Neural progenitor cell (in vitro differentiated cells): ENCODE measurements at regions not wholly inside any gene's neighbourhood (a gene's known extent, or its start where the extent isn't known, plus 50 kb on each side); places are given as distances from the start of the nearest gene placed in this dataset.
"Not testable (repeated sequence)": the region's sequence is repeated elsewhere in the genome, so short reads cannot be mapped to it uniquely, and the experiment has no call there.

Experiments
- DNase-seq: peaks from one replicate; pipeline ENCODE4 v3.0.0-alpha.2; 2016; ENCODE audit warnings: low spot score
- H2AFZ ChIP-seq: fragments of 200-600 bp; sonication (generic); replicated peaks from 2 replicates; pipeline ENCODE4 v1.6.1; 2016; ENCODE audit warnings: antibody characterized with exemption
- H3F3A ChIP-seq: fragments of 200-600 bp; sonication (generic); 2 replicates; pipeline ENCODE4 v1.6.1; 2016; ENCODE audit warnings: antibody characterized with exemption, low read depth
- H3K27ac ChIP-seq: fragments of 200-600 bp; sonication (generic); 2 replicates; pipeline ENCODE4 v1.5.1; 2016; ENCODE audit warnings: mild to moderate bottlenecking
- H3K27me3 ChIP-seq: fragments of 200-600 bp; sonication (generic); 2 replicates; pipeline ENCODE4 v1.6.1; 2016; ENCODE audit warnings: mild to moderate bottlenecking, moderate library complexity
- H3K36me3 ChIP-seq: fragments of 200-600 bp; sonication (generic); 2 replicates; pipeline ENCODE4 v1.5.1; 2016
- H3K4me1 ChIP-seq: fragments of 200-600 bp; sonication (generic); 2 replicates; pipeline ENCODE4 v1.6.1; 2016; ENCODE audit warnings: mixed run types
- H3K4me2 ChIP-seq: fragments of 200-600 bp; sonication (generic); 2 replicates; pipeline ENCODE4 v1.6.1; 2016
- H3K4me3 ChIP-seq: fragments of 200-600 bp; sonication (generic); 2 replicates; pipeline ENCODE4 v1.5.1; 2016
- H3K79me2 ChIP-seq: fragments of 200-600 bp; sonication (generic); 2 replicates; pipeline ENCODE4 v1.6.1; 2016; ENCODE audit warnings: low read depth
- H3K9ac ChIP-seq: fragments of 200-600 bp; sonication (generic); 2 replicates; pipeline ENCODE4 v1.6.1; 2016
- H3K9me3 ChIP-seq: fragments of 200-600 bp; sonication (generic); 2 replicates; pipeline ENCODE4 v1.5.1; 2016; ENCODE audit warnings: low read depth
- H4K20me1 ChIP-seq: fragments of 200-600 bp; sonication (generic); 2 replicates; pipeline ENCODE4 v1.6.1; 2016; ENCODE audit warnings: low read depth
- H3K27ac Mint-ChIP-seq: 3 replicates; pipeline ENCODE4 v1.8.0; 2021; ENCODE audit warnings: mixed read lengths
- H3K27me3 Mint-ChIP-seq: 2 replicates; pipeline ENCODE4 v1.8.0; 2022; ENCODE audit warnings: low read depth, mild to moderate bottlenecking, inconsistent platforms, moderate library complexity, mixed read lengths; ENCODE audit not compliant: insufficient read depth
- H3K36me3 Mint-ChIP-seq: 3 replicates; pipeline ENCODE4 v1.8.0; 2021; ENCODE audit warnings: mixed read lengths
- H3K4me1 Mint-ChIP-seq: 3 replicates; pipeline ENCODE4 v1.8.0; 2021; ENCODE audit warnings: mixed read lengths
- H3K4me3 Mint-ChIP-seq: 3 replicates; pipeline ENCODE4 v1.8.0; 2021; ENCODE audit warnings: mild to moderate bottlenecking, moderate library complexity, mixed read lengths
- H3K9me3 Mint-ChIP-seq: 3 replicates; pipeline ENCODE4 v1.8.0; 2020; ENCODE audit warnings: mixed read lengths
- EZH2 ChIP-seq: fragments of 200-600 bp; sonication (generic); IDR thresholded peaks from 2 replicates; pipeline ENCODE4 v1.6.1; 2017; ENCODE audit warnings: antibody characterized with exemption, mild to moderate bottlenecking, moderate library complexity
- EZH2phosphoT487 ChIP-seq: fragments of 200-600 bp; sonication (generic); IDR thresholded peaks from 2 replicates; pipeline ENCODE4 v1.6.1; 2017; ENCODE audit warnings: antibody characterized with exemption
- TF ChIP-seq, protein P1 (sequence below): fragments of 200-600 bp; sonication (generic); IDR thresholded peaks from 2 replicates; pipeline ENCODE4 v1.5.1; 2017; ENCODE audit warnings: antibody characterized with exemption, mild to moderate bottlenecking

DNA sequence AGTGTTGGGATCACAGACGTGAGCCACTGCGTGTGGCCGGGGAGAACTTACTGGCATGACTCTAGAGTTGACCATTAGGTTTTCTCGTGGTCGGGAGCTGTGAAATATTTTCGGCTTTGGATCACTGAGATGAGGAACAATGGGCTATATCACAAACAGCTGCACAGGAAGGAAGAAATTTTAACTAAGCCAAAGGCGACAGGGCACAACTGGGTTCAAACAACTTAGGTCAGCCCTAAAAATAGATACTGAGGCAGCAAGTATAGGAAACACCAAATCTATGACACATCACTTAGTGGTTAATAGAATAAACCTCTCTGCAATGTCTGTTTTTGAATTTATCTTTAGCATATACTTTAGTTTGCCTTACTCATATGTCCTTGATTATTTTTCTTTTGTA is 162.9 kb downstream of the LRIG3 start:
- no peak overlapping the region for H2AFZ ChIP-seq
- Mint-ChIP-seq H3K4me3 (no peak overlapping the region), H3K9me3 (no peaks in the 10 kb centered on the region), H3K27ac (no peak overlapping the region), H3K36me3 (no peaks in the 10 kb centered on the region), H3K4me1 (peaks cover 20% of the 10 kb centered on the region), H3K27me3 (peaks cover 2% of the 10 kb centered on the region)
- H3K27me3 ChIP-seq = no peaks in the 10 kb centered on the region
- no peak overlapping the region for H3K27ac ChIP-seq
- H3K9ac ChIP-seq = no peak overlapping the region
- H3F3A ChIP-seq = no peaks in the 10 kb centered on the region
- TF ChIP-seq, protein P1, sequence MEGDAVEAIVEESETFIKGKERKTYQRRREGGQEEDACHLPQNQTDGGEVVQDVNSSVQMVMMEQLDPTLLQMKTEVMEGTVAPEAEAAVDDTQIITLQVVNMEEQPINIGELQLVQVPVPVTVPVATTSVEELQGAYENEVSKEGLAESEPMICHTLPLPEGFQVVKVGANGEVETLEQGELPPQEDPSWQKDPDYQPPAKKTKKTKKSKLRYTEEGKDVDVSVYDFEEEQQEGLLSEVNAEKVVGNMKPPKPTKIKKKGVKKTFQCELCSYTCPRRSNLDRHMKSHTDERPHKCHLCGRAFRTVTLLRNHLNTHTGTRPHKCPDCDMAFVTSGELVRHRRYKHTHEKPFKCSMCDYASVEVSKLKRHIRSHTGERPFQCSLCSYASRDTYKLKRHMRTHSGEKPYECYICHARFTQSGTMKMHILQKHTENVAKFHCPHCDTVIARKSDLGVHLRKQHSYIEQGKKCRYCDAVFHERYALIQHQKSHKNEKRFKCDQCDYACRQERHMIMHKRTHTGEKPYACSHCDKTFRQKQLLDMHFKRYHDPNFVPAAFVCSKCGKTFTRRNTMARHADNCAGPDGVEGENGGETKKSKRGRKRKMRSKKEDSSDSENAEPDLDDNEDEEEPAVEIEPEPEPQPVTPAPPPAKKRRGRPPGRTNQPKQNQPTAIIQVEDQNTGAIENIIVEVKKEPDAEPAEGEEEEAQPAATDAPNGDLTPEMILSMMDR = no peak
- TF ChIP-seq EZH2 (no peak), EZH2phosphoT487 (no peak)
- no peaks in the 10 kb centered on the region for H3K79me2 ChIP-seq
- H3K4me3 ChIP-seq = no peak overlapping the region
- H3K4me2 ChIP-seq = no peak overlapping the region
- no peaks in the 10 kb centered on the region for H3K36me3 ChIP-seq
- no peak for DNase-seq
- H4K20me1 ChIP-seq = no peaks in the 10 kb centered on the region
- H3K4me1 ChIP-seq = peaks cover 9% of the 10 kb centered on the region
- H3K9me3 ChIP-seq = no peaks in the 10 kb centered on the region

DNA sequence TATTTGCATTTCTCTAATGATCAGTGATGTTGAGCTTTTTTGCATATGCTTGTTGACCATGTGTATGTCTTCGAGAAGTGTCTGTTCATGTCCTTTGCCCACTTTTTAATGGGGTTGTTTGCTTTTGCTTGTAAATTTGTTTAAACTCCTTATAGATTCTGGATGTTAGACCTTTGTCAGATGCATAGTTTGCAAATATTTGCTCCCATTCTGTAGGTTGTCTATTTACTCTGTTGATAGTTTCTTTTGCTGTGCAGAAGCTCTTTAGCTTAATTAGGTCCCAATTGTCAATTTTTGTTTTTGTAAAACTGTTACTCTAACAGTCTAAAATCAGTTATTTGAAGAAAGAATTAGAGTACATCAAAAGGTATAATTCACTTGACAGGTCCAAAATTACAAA is 160.6 kb downstream of the LRIG3 start:
- not testable (repeated sequence) for H3K36me3 ChIP-seq

DNA sequence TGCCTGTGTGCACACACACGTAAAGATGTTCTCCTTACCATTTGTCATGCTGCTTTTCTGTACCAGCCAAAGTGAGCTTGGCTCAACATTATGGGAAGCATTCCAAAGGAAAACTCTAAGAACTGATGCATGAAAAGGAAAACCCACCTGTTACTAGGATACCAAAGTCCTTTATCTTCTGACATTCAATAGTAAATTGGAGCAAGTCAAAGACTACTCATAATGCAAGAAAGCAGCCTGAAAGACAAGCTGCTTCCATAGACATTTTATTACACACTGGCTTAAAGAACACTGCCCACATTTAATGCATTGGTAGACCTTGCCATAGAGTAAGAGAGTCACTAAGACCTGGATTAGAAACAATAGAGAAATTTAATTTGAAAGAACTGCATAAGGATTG is 159.0 kb downstream of the LRIG3 start:
- peaks cover 9% of the 10 kb centered on the region for H3K4me1 ChIP-seq
- H3K27me3 ChIP-seq = no peaks in the 10 kb centered on the region
- no peak overlapping the region for H3K4me3 ChIP-seq
- no peak for DNase-seq
- peak overlapping the region; percentile 62 for H3K27ac Mint-ChIP-seq
- no peaks in the 10 kb centered on the region for H3F3A ChIP-seq
- H3K27ac ChIP-seq = no peak overlapping the region
- H3K27me3 Mint-ChIP-seq = peaks cover 2% of the 10 kb centered on the region
- peaks cover 49% of the 10 kb centered on the region for H3K4me1 Mint-ChIP-seq
- H3K79me2 ChIP-seq = no peaks in the 10 kb centered on the region
- no peaks in the 10 kb centered on the region for H3K36me3 Mint-ChIP-seq
- H3K4me3 Mint-ChIP-seq = no peak overlapping the region
- no peak overlapping the region for H3K9ac ChIP-seq
- H4K20me1 ChIP-seq = no peaks in the 10 kb centered on the region
- no peaks in the 10 kb centered on the region for H3K9me3 Mint-ChIP-seq
- H2AFZ ChIP-seq = no peak overlapping the region
- TF ChIP-seq EZH2phosphoT487 (no peak), EZH2 (no peak)
- TF ChIP-seq, protein P1 = no peak
- no peak overlapping the region for H3K4me2 ChIP-seq
- H3K36me3 ChIP-seq = no peaks in the 10 kb centered on the region
- no peaks in the 10 kb centered on the region for H3K9me3 ChIP-seq

More for the DNA sequence above, 160.6 kb downstream of the LRIG3 start:
- H3F3A ChIP-seq, H3K4me2 ChIP-seq, H3K27ac Mint-ChIP-seq, H3K9me3 ChIP-seq, H3K36me3 Mint-ChIP-seq, H2AFZ ChIP-seq, H3K27me3 ChIP-seq, H3K27me3 Mint-ChIP-seq, H3K4me3 Mint-ChIP-seq, H4K20me1 ChIP-seq, DNase-seq, H3K9me3 Mint-ChIP-seq, H3K9ac ChIP-seq, H3K27ac ChIP-seq, H3K79me2 ChIP-seq, H3K4me3 ChIP-seq, H3K4me1 ChIP-seq: not testable (repeated sequence)
- peaks cover 35% of the 10 kb centered on the region for H3K4me1 Mint-ChIP-seq

DNA sequence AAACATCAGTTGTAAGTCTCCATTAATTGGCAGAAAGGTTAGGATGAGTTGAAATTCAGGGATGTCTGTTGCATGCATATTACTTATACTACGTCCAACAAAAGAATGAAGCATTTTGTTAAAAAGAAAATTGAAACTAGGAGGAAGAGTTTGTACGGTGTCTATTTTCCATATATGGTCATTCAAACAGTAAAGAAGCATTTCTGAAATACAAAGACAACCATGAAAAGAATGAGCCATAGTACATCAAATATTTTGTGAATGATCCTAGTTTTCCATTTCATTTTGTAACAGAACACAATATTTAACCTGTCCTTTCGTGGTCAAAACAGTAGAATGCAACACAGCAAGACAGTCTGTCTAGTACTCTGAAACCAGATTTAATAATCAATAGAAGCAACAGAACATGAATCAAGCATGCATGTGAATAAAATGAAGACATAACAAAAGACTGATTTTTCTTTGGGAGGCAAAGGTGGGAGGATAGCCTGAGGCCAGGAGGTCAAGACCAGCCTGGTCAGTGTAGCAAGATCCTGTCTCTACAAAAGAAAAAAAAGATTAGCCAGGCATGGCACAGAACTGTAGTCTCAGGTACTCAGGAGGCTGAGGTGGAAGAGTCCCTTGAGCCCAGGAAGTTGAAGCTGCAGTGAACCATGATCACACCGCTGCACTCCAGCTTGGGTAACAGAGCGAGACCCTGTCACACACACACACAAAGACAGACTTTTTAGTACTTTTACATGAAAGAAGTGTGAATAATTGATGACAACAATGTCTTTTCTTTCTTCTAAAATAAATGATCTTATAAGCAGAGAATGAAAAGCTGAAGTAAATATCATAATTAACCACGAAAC is 156.0 kb downstream of the LRIG3 start:
- no peak overlapping the region for H3K4me3 Mint-ChIP-seq
- peaks cover 5% of the 10 kb centered on the region for H3K9me3 Mint-ChIP-seq
- peaks cover 9% of the 10 kb centered on the region for H3K4me1 ChIP-seq
- no peaks in the 10 kb centered on the region for H3K27me3 ChIP-seq
- H2AFZ ChIP-seq = no peak overlapping the region
- no peak overlapping the region for H3K4me3 ChIP-seq
- no peaks in the 10 kb centered on the region for H4K20me1 ChIP-seq
- no peaks in the 10 kb centered on the region for H3K36me3 Mint-ChIP-seq
- DNase-seq = no peak
- H3F3A ChIP-seq = no peaks in the 10 kb centered on the region
- H3K27me3 Mint-ChIP-seq = no peaks in the 10 kb centered on the region
- H3K9ac ChIP-seq = no peak overlapping the region
- no peaks in the 10 kb centered on the region for H3K79me2 ChIP-seq
- no peak for TF ChIP-seq EZH2
- TF ChIP-seq, protein P1 = no peak
- TF ChIP-seq EZH2phosphoT487 = no peak
- no peak overlapping the region for H3K4me2 ChIP-seq
- H3K27ac Mint-ChIP-seq = no peak overlapping the region
- H3K27ac ChIP-seq = no peak overlapping the region
- no peaks in the 10 kb centered on the region for H3K9me3 ChIP-seq
- no peaks in the 10 kb centered on the region for H3K36me3 ChIP-seq
- peaks cover 50% of the 10 kb centered on the region for H3K4me1 Mint-ChIP-seq
